ENCODE measurements at regions not wholly inside any gene's neighbourhood (a gene's known extent, or its start where the extent isn't known, plus 50 kb on each side); places are given as distances from the start of the nearest gene placed in this dataset.

DNA sequence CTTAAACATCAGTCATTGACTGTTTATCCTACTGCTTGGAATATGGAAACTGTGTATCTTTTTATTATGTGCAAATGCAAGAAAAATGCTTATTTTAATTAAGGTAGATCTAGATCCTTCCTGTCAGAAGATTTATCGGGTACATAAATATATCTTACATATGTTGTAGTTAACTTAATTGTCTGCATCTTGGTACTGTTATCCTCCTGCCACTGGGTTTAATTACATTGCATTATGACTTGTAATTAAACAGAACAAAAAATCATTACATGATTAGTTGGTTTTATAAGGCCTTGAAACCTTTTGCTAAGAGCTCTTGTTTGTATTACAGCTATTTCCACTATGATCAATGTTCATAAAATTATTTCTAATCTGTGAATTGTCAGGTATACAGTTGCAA, 211.2 kb downstream of the PTGER3 start (continued):
- TF ChIP-seq, protein P1, sequence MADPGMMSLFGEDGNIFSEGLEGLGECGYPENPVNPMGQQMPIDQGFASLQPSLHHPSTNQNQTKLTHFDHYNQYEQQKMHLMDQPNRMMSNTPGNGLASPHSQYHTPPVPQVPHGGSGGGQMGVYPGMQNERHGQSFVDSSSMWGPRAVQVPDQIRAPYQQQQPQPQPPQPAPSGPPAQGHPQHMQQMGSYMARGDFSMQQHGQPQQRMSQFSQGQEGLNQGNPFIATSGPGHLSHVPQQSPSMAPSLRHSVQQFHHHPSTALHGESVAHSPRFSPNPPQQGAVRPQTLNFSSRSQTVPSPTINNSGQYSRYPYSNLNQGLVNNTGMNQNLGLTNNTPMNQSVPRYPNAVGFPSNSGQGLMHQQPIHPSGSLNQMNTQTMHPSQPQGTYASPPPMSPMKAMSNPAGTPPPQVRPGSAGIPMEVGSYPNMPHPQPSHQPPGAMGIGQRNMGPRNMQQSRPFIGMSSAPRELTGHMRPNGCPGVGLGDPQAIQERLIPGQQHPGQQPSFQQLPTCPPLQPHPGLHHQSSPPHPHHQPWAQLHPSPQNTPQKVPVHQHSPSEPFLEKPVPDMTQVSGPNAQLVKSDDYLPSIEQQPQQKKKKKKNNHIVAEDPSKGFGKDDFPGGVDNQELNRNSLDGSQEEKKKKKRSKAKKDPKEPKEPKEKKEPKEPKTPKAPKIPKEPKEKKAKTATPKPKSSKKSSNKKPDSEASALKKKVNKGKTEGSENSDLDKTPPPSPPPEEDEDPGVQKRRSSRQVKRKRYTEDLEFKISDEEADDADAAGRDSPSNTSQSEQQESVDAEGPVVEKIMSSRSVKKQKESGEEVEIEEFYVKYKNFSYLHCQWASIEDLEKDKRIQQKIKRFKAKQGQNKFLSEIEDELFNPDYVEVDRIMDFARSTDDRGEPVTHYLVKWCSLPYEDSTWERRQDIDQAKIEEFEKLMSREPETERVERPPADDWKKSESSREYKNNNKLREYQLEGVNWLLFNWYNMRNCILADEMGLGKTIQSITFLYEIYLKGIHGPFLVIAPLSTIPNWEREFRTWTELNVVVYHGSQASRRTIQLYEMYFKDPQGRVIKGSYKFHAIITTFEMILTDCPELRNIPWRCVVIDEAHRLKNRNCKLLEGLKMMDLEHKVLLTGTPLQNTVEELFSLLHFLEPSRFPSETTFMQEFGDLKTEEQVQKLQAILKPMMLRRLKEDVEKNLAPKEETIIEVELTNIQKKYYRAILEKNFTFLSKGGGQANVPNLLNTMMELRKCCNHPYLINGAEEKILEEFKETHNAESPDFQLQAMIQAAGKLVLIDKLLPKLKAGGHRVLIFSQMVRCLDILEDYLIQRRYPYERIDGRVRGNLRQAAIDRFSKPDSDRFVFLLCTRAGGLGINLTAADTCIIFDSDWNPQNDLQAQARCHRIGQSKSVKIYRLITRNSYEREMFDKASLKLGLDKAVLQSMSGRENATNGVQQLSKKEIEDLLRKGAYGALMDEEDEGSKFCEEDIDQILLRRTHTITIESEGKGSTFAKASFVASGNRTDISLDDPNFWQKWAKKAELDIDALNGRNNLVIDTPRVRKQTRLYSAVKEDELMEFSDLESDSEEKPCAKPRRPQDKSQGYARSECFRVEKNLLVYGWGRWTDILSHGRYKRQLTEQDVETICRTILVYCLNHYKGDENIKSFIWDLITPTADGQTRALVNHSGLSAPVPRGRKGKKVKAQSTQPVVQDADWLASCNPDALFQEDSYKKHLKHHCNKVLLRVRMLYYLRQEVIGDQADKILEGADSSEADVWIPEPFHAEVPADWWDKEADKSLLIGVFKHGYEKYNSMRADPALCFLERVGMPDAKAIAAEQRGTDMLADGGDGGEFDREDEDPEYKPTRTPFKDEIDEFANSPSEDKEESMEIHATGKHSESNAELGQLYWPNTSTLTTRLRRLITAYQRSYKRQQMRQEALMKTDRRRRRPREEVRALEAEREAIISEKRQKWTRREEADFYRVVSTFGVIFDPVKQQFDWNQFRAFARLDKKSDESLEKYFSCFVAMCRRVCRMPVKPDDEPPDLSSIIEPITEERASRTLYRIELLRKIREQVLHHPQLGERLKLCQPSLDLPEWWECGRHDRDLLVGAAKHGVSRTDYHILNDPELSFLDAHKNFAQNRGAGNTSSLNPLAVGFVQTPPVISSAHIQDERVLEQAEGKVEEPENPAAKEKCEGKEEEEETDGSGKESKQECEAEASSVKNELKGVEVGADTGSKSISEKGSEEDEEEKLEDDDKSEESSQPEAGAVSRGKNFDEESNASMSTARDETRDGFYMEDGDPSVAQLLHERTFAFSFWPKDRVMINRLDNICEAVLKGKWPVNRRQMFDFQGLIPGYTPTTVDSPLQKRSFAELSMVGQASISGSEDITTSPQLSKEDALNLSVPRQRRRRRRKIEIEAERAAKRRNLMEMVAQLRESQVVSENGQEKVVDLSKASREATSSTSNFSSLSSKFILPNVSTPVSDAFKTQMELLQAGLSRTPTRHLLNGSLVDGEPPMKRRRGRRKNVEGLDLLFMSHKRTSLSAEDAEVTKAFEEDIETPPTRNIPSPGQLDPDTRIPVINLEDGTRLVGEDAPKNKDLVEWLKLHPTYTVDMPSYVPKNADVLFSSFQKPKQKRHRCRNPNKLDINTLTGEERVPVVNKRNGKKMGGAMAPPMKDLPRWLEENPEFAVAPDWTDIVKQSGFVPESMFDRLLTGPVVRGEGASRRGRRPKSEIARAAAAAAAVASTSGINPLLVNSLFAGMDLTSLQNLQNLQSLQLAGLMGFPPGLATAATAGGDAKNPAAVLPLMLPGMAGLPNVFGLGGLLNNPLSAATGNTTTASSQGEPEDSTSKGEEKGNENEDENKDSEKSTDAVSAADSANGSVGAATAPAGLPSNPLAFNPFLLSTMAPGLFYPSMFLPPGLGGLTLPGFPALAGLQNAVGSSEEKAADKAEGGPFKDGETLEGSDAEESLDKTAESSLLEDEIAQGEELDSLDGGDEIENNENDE (IDR thresholded peaks at IDR 0.05; ENCODE audit: insufficient replicate concordance, low read length): no peak
- TF ChIP-seq SIRT6 (IDR thresholded peaks at IDR 0.05; ENCODE audit: low read length) (no peak), SIN3A (conservative IDR thresholded peaks at IDR 0.05 in 1 of 2, IDR thresholded peaks at IDR 0.05 in 1 of 2; ENCODE audit: low read depth in 1 of 2, low read length in 2 of 2) (no peak), HDAC6 (IDR thresholded peaks at IDR 0.05; ENCODE audit: low read depth, low read length) (no peak), RNF2 (IDR thresholded peaks at IDR 0.05; ENCODE audit: borderline replicate concordance, low read depth, low read length, missing control alignments, poor library complexity, severe bottlenecking) (no peak), BRCA1 (IDR thresholded peaks at IDR 0.05; ENCODE audit: low read depth, low read length) (no peak), FOSL1 (IDR thresholded peaks at IDR 0.05; ENCODE audit: insufficient read depth, low read depth, low read length) (no peak), JUN (IDR thresholded peaks at IDR 0.05; ENCODE audit: low read depth, low read length) (no peak)
